ENCODE measurements at regions not wholly inside any gene's neighbourhood (a gene's known extent, or its start where the extent isn't known, plus 50 kb on each side); places are given as distances from the start of the nearest gene placed in this dataset.

DNA sequence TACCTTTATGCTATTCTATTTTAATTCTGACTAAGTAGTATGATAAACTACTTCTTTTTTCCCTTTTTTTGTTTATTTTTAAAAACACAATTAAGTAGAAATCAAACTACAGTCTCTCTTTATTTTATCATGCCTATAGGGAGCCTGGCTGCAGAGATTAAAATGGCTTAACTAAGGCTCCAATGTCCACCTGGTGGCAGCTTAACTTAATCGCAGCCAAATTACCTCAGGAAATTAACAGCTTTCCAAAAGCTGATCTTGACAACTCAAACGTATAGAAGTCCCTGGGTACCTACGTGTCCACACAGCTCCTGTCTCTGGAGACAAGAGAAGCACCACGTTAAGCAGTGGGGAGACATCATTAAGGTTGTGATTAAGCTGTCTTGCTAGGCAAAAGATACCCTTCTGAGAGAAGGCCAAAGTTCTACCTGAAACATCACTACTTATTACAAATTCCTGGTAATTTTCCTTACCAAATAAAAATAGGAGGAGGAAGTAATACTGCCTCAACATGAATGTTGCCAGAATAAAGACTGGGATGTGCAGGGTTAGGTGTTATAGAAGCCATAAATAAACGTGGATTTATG is 63.2 kb upstream of the SNX19 start:
- Histone ChIP-seq H3K18ac (ENCODE audit: insufficient read length, low read depth, low read length) (no peak overlapping the region), H3K4me2 (ENCODE audit: insufficient read depth, insufficient read length, low read length) (no peak overlapping the region), H2BK120ac (ENCODE audit: low read depth, low read length, poor library complexity, severe bottlenecking) (no peak overlapping the region), H2BK15ac (ENCODE audit: low read depth, low read length) (no peak overlapping the region), H3K4ac (ENCODE audit: low read depth, low read length) (no peak overlapping the region), H2BK5ac (ENCODE audit: insufficient read length, low read length) (no peak overlapping the region), H3K9me3 (ENCODE audit: control insufficient read depth, low read depth, low read length) (no peaks in the 10 kb centered on the region), H3K27ac (ENCODE audit: insufficient read length, low read depth, low read length) (no peak overlapping the region), H4K20me1 (ENCODE audit: control insufficient read depth, insufficient read depth, insufficient read length) (no peaks in the 10 kb centered on the region), H2BK12ac (ENCODE audit: insufficient read length, low read depth, low read length) (no peak overlapping the region), H3K23ac (ENCODE audit: insufficient read length, low read depth, low read length) (no peak overlapping the region), H3K79me2 (ENCODE audit: insufficient read depth, low read length) (no peaks in the 10 kb centered on the region), H2AK5ac (ENCODE audit: insufficient read length, low read length) (no peak overlapping the region), H3T11ph (ENCODE audit: low read length) (no peak overlapping the region), H4K8ac (replicated peaks; ENCODE audit: insufficient read length, low read depth, low read length) (no peak overlapping the region), H3K79me1 (ENCODE audit: insufficient read depth, low read depth, low read length, poor library complexity, severe bottlenecking) (no peaks in the 10 kb centered on the region), H4K91ac (ENCODE audit: insufficient read length, low read depth, low read length) (no peak overlapping the region), H2BK20ac (ENCODE audit: low read depth, low read length, poor library complexity, severe bottlenecking) (no peak overlapping the region), H4K5ac (ENCODE audit: insufficient read length, low read depth, low read length) (no peak overlapping the region), H3K56ac (ENCODE audit: insufficient read length, low read depth, low read length) (no peak overlapping the region), H3K14ac (ENCODE audit: insufficient read depth, low read length) (no peak overlapping the region), H3K23me2 (ENCODE audit: insufficient read length, low read depth, low read length, poor library complexity, severe bottlenecking) (no peaks in the 10 kb centered on the region), H3K9ac (ENCODE audit: extremely low read depth, insufficient read length, low read length) (no peak overlapping the region), H3K4me1 (ENCODE audit: insufficient read depth, low read length) (no peaks in the 10 kb centered on the region), H2AFZ (ENCODE audit: low read length) (no peak overlapping the region), H3K27me3 (ENCODE audit: insufficient read depth, low read length) (no peaks in the 10 kb centered on the region; the same call in 1 of the 2 replicates)
- H3K4me1 Mint-ChIP-seq: no peaks in the 10 kb centered on the region
- H3K9me3 Mint-ChIP-seq: peaks cover 19 to 29% of the 10 kb centered on the region in 2 experiments
- TF ChIP-seq CTCF (conservative IDR thresholded peaks at IDR 0.05): peak; percentile 77
- no peak overlapping the region for H3K27ac Mint-ChIP-seq
- peaks cover 5 to 17% (median 8%) of the 10 kb centered on the region in 3 experiments for H3K36me3 Mint-ChIP-seq (ENCODE audit: insufficient read depth in 1 of 3, low read depth in 3 of 3)
- no CpG with 5 or more reads among the region's 5 CpGs for WGBS (ENCODE audit: extremely low coverage, insufficient read length, low lambda C conversion rate)
- DNase-seq: no peak
- H3K4me3 Mint-ChIP-seq: no peak overlapping the region
- peaks cover 26% of the 10 kb centered on the region for H3K27me3 Mint-ChIP-seq (ENCODE audit: low read depth)

Data from H9 (cell line).